IPS-15b (cell line): ENCODE measurements at regions not wholly inside any gene's neighbourhood (a gene's known extent, or its start where the extent isn't known, plus 50 kb on each side); places are given as distances from the start of the nearest gene placed in this dataset.
"Not testable (repeated sequence)": the region's sequence is repeated elsewhere in the genome, so short reads cannot be mapped to it uniquely, and the experiment has no call there.

Source experiments
- H3K27me3 ChIP-seq: one replicate; pipeline ENCODE4 v1.6.1; 2013; ENCODE audit warnings: low read length; ENCODE audit not compliant: control insufficient read depth, insufficient read depth
- H3K36me3 ChIP-seq: one replicate; pipeline ENCODE4 v1.6.1; 2013; ENCODE audit warnings: low read length; ENCODE audit not compliant: control insufficient read depth, insufficient read depth
- H3K4me1 ChIP-seq: one replicate; pipeline ENCODE4 v1.6.1; 2013; ENCODE audit warnings: mild to moderate bottlenecking, low read length; ENCODE audit not compliant: control insufficient read depth, insufficient read depth
- H3K4me3 ChIP-seq: one replicate; pipeline ENCODE4 v1.5.1; 2013; ENCODE audit warnings: low read depth, low read length
- H3K9ac ChIP-seq: one replicate; pipeline ENCODE4 v1.6.1; 2013; ENCODE audit warnings: low read depth, mild to moderate bottlenecking, low read length
- H3K9me3 ChIP-seq: one replicate; pipeline ENCODE4 v1.6.1; 2013; ENCODE audit warnings: mild to moderate bottlenecking, low read length; ENCODE audit not compliant: control insufficient read depth, insufficient read depth

DNA sequence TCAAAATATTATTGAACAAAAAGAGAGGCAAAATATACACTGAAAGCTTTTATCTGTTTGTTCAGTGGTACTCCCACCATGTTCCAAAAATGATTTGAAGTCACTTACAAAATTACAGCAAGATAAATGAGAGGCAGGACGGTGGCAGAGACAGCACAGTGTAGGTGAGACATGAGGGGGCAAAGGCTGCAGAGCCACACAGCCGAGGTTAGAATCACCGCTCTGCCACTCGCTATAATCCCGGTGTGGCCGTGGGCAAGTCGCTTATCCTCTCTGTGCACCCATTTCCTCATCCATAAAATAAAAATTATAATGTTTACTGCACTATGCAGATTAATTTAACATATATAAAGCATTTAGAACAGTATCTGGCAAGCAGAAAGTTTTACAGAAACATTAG is 140.1 kb upstream of the BEND6 start:
- peaks cover 13% of the 10 kb centered on the region for H3K4me1 ChIP-seq
- no peaks in the 10 kb centered on the region for H3K36me3 ChIP-seq
- H3K4me3 ChIP-seq = no peak overlapping the region
- H3K27me3 ChIP-seq = no peaks in the 10 kb centered on the region
- H3K9ac ChIP-seq = no peak overlapping the region
- H3K9me3 ChIP-seq = no peaks in the 10 kb centered on the region

DNA sequence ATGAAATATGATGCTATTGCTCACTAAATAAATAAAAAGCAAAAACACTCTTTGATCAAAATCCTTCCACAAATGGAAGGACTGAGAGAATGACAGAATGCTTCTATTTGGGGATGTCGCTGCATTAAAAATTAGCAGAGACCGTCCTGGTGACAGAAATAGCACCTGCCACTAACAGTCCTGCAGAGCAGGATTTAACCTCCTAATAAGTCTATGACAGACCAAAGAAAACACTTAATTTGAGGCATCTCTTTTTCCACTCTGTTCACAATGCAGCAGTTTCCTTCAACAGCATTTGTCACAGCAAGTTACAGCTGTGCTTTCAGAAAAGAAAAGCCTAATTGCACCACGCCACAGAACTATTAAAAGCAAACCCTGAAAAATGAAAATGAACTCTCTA is 140.6 kb upstream of the BEND6 start:
- no peak overlapping the region for H3K9ac ChIP-seq
- H3K4me1 ChIP-seq = peaks cover 12% of the 10 kb centered on the region
- no peaks in the 10 kb centered on the region for H3K27me3 ChIP-seq
- no peaks in the 10 kb centered on the region for H3K9me3 ChIP-seq
- no peak overlapping the region for H3K4me3 ChIP-seq
- no peaks in the 10 kb centered on the region for H3K36me3 ChIP-seq

DNA sequence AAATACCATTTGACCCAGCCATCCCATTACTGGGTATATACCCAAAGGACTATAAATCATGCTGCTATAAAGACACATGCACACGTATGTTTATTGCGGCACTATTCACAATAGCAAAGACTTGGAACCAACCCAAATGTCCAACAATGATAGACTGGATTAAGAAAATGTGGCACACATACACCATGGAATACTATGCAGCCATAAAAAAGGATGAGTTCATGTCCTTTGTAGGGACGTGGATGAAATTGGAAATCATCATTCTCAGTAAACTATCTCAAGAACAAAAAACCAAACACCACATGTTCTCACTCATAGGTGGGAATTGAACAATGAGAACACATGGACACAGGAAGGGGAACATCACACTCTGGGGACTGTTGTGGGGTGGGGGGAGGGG is 142.1 kb upstream of the BEND6 start:
- not testable (repeated sequence) for H3K27me3 ChIP-seq, H3K36me3 ChIP-seq, H3K4me3 ChIP-seq, H3K9ac ChIP-seq, H3K9me3 ChIP-seq, H3K4me1 ChIP-seq

DNA sequence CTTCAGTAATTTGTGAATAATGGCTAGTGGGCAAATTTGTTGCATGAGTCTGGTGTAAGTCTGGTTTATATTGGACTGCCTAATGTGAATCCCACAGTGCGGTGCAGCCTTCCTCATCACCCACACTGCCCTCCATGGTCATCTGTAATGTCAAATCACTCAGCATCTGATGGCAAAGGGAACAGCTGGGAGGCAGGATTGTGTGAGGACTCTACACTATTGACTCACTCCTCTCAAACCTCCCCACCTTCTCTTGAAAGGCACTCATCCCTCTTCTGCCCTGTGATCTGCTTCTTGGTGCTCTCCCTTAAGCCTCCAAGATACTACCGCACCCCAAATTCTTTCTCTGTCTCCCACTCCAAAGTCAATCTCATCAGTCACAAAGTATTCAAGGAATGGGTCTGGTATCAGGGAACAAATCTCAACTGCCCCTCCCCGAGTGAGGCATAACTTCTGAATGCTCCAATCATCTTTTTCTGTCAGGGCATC is 146.0 kb upstream of the BEND6 start:
- no peaks in the 10 kb centered on the region for H3K9me3 ChIP-seq
- H3K9ac ChIP-seq = no peak overlapping the region
- no peaks in the 10 kb centered on the region for H3K27me3 ChIP-seq
- no peaks in the 10 kb centered on the region for H3K36me3 ChIP-seq
- peaks cover 6% of the 10 kb centered on the region for H3K4me1 ChIP-seq
- no peak overlapping the region for H3K4me3 ChIP-seq

DNA sequence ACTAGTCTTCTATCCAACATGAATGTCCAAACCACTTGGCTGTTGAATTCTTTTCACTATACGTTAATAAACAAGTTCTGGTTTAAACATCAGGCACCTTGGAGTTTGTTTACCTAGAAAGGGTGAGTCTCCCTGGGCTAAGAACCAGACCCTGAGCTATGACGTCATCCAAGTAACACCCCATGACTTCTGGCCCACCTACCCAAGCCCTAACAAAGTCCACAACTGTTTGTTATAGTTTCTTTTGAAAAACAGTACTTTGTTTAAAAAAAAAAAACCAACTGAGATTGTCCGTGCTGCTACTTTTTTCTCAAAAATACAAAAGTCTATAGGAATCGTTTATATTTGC is 146.9 kb upstream of the BEND6 start:
- Histone ChIP-seq H3K4me3 (no peak overlapping the region), H3K27me3 (no peaks in the 10 kb centered on the region), H3K9ac (no peak overlapping the region), H3K36me3 (no peaks in the 10 kb centered on the region), H3K9me3 (no peaks in the 10 kb centered on the region), H3K4me1 (peaks cover 10% of the 10 kb centered on the region)

DNA sequence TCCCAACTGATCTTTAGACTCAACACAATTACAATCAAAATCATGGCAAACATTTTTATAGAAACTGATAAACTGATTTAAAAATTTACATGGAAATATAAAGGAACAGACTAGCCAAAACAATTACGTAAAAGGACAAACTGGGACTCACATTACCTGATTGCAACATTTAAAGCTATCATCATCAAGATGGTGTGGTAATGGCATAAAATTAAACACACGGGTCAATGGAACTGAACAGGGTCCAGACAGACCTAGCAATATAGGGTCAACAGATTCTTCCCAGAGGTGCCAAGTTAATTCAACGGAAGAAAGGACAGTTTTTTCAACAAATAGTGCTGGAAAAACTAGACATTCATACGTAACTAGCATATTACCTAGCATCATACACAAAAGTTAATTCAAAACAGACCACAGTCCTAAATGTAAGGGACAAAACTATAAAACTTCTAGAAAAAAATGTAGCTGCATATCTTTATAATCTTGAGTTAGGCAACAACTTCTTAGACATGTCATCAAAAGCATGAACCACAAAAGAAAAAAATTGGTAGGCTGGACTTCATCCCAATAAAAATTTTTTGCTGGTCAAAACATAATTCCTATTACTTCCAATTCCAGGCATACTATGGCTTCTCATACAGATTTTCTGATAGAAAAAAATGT is 147.4 kb upstream of the BEND6 start:
- H3K36me3 ChIP-seq = no peaks in the 10 kb centered on the region
- H3K4me3 ChIP-seq = no peak overlapping the region
- no peaks in the 10 kb centered on the region for H3K9me3 ChIP-seq
- no peak overlapping the region for H3K9ac ChIP-seq
- H3K27me3 ChIP-seq = no peaks in the 10 kb centered on the region
- H3K4me1 ChIP-seq = peaks cover 10% of the 10 kb centered on the region

DNA sequence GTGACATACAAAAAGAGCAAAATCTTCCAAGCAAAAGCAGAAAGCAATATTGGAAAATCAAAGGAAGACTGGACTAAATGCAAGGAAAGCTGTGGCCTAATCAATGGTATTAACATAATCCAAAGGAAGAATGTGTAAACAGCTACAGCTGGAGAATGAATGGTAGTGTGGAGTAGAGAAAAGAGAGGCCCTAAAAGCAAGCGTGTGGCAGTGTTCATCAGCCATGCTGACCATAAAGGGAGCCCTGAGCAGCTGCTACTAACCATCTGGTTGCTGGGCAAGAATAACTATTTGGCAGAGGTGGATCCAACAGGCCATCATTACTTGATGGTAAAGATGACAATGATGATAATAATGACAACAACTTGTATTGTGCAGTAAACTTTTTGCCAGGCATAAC is 148.5 kb upstream of the BEND6 start:
- H3K4me3 ChIP-seq = no peak overlapping the region
- H3K27me3 ChIP-seq = no peaks in the 10 kb centered on the region
- no peak overlapping the region for H3K9ac ChIP-seq
- H3K4me1 ChIP-seq = peaks cover 10% of the 10 kb centered on the region
- H3K36me3 ChIP-seq = no peaks in the 10 kb centered on the region
- H3K9me3 ChIP-seq = no peaks in the 10 kb centered on the region

DNA sequence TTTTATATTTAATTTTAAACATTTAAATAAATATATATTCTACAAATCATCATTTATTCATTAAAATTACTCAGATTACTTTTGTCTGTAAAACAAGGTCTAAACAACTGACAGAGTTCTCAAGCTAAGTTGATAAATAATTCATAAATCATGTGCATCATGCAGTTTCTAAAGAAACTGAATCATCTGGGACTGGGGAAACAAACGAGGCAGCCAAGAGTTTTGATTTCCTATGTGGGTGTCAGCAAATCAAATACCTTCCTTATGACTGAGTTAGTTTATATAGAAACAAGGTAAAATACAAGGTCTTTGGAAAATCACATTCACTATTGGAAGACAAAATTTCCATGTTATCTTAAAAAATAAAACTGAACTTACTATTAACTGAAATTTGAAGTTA is 149.9 kb upstream of the BEND6 start:
- no peaks in the 10 kb centered on the region for H3K36me3 ChIP-seq
- H3K27me3 ChIP-seq = no peaks in the 10 kb centered on the region
- H3K9ac ChIP-seq = no peak overlapping the region
- peaks cover 10% of the 10 kb centered on the region for H3K4me1 ChIP-seq
- no peaks in the 10 kb centered on the region for H3K9me3 ChIP-seq
- no peak overlapping the region for H3K4me3 ChIP-seq

DNA sequence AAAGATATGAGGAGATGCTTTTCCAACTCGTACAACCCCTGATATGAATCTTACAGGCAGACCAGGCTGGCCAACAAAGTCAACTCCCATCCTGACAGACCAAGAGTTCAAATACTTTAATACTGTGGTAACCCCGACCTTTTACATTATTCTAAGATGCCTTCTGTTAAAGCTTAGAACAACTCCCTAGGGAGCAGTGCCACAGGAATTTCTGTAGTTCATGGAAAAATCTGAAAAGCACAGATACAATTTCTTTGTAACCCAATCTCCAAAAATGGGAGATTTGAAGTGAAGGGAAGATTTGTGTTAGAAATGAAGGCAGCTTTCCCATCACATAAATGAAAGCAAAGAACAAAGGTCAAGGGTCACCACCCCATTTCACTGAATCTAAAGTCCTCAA is 151.3 kb upstream of the BEND6 start:
- Histone ChIP-seq H3K36me3 (no peaks in the 10 kb centered on the region), H3K4me3 (no peak overlapping the region), H3K9me3 (no peaks in the 10 kb centered on the region), H3K27me3 (no peaks in the 10 kb centered on the region), H3K9ac (no peak overlapping the region), H3K4me1 (peaks cover 8% of the 10 kb centered on the region)

DNA sequence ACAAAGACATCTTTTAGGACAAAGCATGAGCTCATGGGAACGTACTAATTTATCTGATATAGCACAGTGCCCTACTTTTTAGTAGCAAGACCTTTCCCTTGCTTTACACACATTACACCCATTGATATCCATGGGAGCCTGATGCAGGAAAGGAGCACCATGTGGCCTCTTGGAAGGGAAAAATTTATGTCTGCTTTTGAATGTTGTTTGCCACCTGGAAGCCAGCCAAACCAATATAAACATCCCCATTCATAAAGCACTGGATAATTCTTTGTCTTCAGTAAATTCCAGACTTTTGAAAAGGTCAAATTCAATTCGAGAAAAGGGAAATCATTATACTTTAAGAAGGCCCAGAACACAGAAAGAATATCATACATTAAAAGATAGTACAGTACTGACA is 152.3 kb upstream of the BEND6 start:
- no peaks in the 10 kb centered on the region for H3K9me3 ChIP-seq
- no peaks in the 10 kb centered on the region for H3K36me3 ChIP-seq
- H3K4me3 ChIP-seq = no peak overlapping the region
- no peaks in the 10 kb centered on the region for H3K27me3 ChIP-seq
- H3K4me1 ChIP-seq = peaks cover 8% of the 10 kb centered on the region
- H3K9ac ChIP-seq = no peak overlapping the region

DNA sequence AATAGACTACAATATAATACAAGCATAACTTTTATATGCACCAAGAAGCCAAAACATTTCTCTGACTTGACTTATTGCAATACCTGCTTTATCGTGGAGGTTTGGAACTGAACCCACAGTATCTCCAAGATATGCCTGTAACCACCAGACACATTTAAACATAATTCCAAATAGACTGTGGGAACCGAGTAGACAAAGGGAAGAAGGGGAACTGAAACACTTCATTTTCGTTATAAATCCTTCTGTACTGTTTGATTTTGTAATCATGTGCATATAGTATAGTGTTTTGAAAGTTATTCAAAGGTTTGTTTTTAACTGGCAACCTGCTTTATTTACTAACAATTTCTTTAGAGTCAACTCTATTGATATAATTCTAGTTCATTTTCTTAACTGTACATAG is 154.9 kb upstream of the BEND6 start:
- H3K27me3 ChIP-seq = no peaks in the 10 kb centered on the region
- peaks cover 21% of the 10 kb centered on the region for H3K4me1 ChIP-seq
- H3K9ac ChIP-seq = no peak overlapping the region

DNA sequence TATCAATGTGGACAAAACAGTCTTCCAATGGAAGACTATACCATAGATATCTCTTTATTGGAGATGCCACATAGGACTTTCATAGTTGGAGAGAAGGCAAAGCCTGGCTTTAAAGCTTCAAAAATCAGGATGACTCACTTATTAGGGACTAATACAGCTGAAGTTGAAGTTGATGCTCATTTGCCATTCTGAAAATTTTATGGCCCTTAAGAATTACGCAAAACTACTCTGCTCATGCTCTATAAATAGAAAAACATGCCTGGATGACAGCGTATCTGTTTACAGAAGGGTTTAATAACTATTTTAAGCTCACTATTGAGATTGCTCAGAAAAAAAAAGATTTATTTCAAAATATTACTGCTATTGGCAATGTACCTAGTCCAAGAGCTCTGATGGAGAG is 155.5 kb upstream of the DST start:
- Histone ChIP-seq H3K9ac (no peak overlapping the region), H3K9me3 (no peaks in the 10 kb centered on the region), H3K36me3 (no peaks in the 10 kb centered on the region), H3K4me3 (no peak overlapping the region), H3K27me3 (no peaks in the 10 kb centered on the region), H3K4me1 (peaks cover 27% of the 10 kb centered on the region)

More for the DNA sequence above, 154.9 kb upstream of the BEND6 start:
- Histone ChIP-seq H3K36me3 (no peaks in the 10 kb centered on the region), H3K4me3 (no peak overlapping the region), H3K9me3 (no peaks in the 10 kb centered on the region)
